ENCODE measurements at regions not wholly inside any gene's neighbourhood (a gene's known extent, or its start where the extent isn't known, plus 50 kb on each side); places are given as distances from the start of the nearest gene placed in this dataset.
"Not testable (repeated sequence)": the region's sequence is repeated elsewhere in the genome, so short reads cannot be mapped to it uniquely, and the experiment has no call there.

- not testable (repeated sequence) for DNase-seq
Measured at GRCh38 chrX:67213686-67214085, 330.1 kb upstream of the AR start.

DNA sequence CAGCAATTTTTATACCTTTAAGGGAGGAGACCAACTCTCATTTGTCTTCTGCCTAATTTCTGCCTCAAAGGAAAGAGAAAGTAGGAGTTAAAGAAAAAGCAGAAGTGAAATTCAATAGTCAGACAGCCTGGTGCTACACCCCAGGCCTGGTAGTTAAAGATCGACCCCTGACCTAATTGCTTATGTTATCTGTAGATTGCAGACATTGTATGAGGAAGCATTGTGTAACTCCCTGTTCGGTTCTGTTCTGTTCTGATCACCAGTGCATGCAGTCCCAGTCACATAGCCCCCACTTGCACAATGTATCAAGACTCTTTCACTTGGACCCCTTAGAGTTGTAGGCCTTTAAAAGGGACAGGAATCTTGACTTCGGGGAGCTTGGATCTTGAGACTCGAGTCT lies 335.9 kb upstream of the AR start:
- DNase-seq: no peak

DNA sequence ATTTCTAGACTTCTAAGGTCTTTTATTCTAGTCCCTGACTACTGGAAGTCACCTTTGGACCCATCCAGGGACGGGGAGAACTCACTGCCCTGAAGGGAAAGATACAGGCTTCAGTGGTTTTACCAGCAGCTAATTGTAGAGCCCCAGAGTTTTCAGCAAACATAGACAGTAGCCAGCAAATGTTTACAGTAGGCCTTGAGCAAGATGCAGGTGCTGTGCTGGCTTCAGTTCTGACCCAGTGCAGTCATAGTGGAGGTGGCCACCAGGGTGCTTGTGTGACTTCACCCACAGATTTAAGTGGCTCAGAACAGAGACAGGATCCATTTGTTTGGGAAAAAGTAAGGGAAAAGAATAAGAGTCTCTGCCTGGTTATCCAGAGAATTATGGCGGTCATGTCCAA lies 384.4 kb upstream of the AR start:
- DNase-seq: no peak

DNA sequence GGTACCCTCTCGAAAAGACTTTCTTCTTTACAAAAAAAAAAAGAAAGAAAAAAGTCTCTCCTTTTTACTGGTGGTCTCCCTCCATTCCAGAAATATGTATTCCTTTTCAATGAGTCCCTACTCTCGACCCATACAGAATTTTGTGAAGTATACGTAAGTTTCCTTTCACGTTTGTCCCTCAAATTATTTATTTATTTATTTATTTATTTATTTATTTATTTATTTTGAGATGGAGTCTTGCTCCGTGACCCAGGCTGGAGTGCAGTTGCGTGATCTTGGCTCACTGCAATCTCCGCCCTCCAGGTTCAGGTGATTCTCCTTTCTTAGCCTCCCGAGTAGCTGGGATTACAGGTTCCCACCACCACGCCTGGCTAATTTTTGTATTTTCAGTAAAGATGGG lies 429.2 kb upstream of the AR start:
- no peak for DNase-seq

DNA sequence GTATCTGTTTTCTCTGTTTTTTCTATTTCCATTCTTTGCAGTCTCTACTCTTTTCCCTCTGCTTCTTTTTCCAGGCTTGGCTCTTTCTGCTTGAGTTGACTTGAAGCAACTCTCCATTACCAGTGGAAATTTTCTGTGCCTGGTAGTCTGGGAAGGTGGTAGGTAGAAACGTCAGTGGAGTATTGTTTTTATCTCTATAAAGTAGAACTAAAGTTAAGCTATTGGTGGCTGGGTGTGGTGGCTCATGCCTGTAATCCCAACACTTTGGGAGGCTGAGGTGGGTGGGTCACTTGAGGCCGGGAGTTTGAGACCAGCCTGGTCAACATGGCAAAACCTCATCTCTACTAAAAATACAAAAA lies 438.1 kb upstream of the AR start:
- DNase-seq: no peak

- no peak for DNase-seq
Measured at GRCh38 chrX:67104982-67105757, 438.7 kb upstream of the AR start.

GRCh38 chrX:67100031-67100884 lies 443.6 kb upstream of the AR start:
- DNase-seq: no peak

GRCh38 chrX:67094061-67094460 lies 449.8 kb upstream of the AR start:
- no peak for DNase-seq

DNA sequence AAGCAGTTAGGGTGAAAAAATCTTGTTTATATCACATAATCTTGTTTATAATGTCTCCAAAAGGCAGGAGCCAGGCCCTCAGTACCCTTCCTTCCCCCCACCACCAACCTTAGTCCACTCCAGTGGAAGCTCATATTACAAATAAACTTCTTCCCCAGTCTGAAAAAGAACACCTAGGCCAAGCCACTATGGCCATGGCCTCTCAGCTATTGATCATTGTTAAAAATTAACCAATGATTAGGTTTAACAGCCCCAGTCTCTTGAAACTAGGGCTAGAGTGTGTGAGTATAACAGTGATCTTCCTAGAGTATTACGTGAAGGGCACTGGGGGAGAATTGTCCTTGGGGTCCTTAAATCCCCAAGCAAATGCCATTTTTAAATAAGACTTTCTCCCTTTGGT lies 411.9 kb upstream of the EDA2R start:
- DNase-seq: no peak

GRCh38 chrX:67044866-67045265 lies 406.0 kb upstream of the EDA2R start:
- no peak for DNase-seq

- DNase-seq: no peak
Measured at GRCh38 chrX:67044029-67044653, 405.3 kb upstream of the EDA2R start.

DNA sequence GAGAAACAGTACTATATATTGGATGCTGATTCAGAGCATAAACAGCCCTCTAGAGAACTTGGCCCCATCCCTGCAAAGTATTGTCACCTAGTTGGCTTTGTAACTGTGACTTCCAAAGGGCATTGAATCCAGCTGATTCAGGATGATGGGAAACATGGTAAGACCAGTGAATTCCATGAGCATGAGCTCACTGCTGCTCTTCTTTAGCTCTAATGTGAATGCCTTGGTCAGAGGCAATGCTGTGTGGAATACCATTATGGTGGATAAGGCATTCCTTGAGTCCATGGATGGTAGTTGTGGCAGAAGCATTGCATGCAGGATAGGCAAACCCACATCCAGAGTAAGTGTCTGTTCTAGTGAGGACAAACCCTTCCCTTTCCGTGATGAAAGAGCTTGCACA lies 365.6 kb upstream of the EDA2R start:
- no peak for DNase-seq

DNA sequence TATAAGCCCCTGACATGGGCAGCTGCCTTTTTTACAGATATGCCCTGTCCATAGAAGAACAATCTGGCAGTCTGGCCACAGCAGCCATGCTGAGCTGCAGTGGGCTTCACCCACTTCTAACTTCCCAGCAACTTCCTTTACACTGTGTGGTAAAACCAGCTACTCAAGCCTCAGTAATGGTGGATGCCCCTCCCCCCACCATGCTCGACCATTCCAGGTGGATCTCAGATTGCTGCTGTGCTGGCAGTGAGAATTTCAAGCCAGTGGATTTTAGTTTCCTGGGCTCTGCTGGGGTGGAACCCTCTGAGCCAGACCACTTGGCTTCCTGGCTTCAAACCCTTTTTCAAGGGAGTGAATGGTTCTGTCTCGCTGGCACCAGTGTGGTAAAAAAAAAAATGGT lies 355.9 kb upstream of the EDA2R start:
- no peak for DNase-seq

DNA sequence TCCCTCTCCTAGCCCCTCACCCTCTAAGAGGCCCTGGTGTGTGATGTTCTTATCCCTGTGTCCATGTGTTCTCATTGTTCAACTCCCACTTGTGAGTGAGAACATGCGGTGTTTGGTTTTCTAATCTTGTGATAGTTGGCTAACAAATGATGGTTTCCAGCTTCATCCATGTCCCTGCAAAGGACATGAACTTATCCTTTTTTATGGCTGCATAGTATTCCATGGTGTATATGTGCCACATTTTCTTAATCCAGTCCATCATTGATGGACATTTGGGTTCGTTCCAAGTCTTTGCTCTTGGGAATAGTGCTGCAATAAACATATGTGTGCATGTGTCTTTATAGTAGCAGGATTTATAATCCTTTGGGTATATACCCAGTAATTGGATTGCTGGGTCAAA lies 353.2 kb upstream of the EDA2R start:
- not testable (repeated sequence) for DNase-seq

GRCh38 chrX:66988331-66988730 lies 349.5 kb upstream of the EDA2R start:
- DNase-seq: no peak

GRCh38 chrX:66961665-66962064 lies 322.8 kb upstream of the EDA2R start:
- no peak for DNase-seq

GRCh38 chrX:66931713-66932112 lies 292.8 kb upstream of the EDA2R start:
- DNase-seq: no peak

GRCh38 chrX:66930516-66930915 lies 291.6 kb upstream of the EDA2R start:
- DNase-seq: not testable (repeated sequence)

- DNase-seq: no peak
Measured at GRCh38 chrX:66920296-66920695, 281.4 kb upstream of the EDA2R start.

GRCh38 chrX:66919280-66919832 lies 280.5 kb upstream of the EDA2R start:
- no peak for DNase-seq

DNA sequence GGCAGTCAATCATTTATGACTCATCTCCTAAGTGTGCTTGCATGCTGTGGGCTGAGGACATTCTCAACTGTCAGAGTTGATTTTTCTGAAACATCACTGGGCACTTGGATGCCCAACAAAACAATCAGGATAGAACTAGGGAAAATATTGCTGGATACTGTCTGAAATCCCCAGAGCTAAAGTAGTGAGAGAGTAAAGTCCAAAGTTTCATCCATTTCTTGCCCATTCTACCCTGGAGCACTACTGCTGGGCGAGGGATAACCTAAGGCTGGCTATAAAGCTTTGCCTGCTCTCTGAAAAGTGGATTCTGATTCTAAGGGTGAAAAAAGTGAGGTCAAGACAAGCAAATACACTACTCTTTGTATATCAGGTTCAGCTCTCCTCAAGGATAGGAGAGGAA lies 279.6 kb upstream of the EDA2R start:
- DNase-seq: no peak

DNA sequence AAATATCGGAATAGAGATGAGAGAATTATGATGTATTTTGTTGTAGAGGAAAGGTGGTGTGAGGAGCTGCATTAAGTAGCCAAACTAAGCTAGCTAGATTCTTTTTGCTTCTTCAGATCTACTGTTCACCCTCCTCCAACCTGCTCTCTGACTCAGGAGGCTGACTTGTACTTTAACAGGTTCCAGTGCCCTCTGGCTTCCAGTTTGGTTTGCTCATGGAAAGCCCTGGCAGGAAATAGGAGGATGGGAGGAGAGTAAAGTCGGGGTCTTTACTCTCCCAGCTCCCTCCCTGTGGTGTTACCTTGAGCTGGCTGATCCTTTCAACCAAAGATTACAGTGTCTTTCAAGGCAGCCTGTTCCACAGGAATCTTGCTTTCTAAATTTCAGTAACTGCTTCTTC lies 277.0 kb upstream of the EDA2R start:
- DNase-seq: no peak

DNA sequence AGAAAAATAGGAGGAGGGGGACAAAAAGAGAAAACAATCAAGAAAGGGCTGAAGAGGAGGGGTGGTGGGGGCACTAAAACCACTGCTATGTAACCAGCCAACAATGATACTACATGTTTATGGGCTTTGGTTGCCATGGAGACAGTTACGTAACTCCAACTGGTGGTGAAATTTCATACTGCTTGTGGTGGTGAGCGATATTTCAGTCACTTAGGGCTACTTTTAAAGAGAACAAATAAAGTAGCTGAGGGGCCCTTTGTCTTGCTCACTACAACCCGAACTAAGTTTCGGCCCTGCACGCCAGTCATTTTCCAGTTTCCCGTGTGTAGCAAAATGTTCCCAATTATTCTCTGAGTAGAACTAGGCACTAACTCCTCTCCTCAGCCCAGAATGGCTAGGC lies 275.2 kb upstream of the EDA2R start:
- no peak for DNase-seq

DNA sequence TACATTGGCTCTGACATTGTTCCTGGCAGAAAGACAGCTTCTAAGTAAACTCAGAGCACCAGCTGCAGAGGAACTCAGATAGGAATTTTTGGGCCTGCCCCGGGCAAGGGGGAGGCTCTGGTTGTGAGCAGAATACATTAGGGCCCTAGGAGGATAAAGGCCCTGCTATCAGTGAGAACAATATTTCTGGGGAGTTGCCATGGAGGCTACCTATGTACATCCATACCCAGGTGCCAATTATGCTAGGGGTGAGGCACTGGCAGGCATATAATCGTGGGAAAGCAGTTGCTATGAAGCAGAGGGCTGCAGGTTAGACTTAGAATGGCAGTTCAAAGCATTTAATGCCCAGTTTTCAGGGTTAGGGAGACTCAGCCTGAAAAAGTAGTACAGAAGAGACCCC lies 273.5 kb upstream of the EDA2R start:
- no peak for DNase-seq
